Activated CD8-positive, alpha-beta T cell treated with anti-CD3 and anti-CD28 coated beads for 36 hours (primary cell): ENCODE measurements at regions not wholly inside any gene's neighbourhood (a gene's known extent, or its start where the extent isn't known, plus 50 kb on each side); places are given as distances from the start of the nearest gene placed in this dataset.

ENCODE experiments used
- ATAC-seq: fragments of 200-7000 bp; cut with Tn5 transposase; one replicate; pipeline ENCODE4 v1.10.0; 2021; ENCODE audit warnings: mild to moderate bottlenecking, moderate library complexity
- CTCF ChIA-PET: fragments of 350-600 bp; sonication (Branson Sonifier 250); formaldehyde crosslinking; loops from one replicate; lab custom pipeline; 2021; ENCODE audit warnings: antibody characterized with exemption; lab: Charles Lee
- POLR2A ChIA-PET: fragments of 350-600 bp; sonication (Branson Sonifier 250); formaldehyde crosslinking; loops from one replicate; lab custom pipeline; 2021; ENCODE audit warnings: antibody characterized with exemption; lab: Charles Lee
- DNase-seq: peaks from one replicate; pipeline ENCODE4 v3.0.0-alpha.2; 2020
- H3K27ac Mint-ChIP-seq: one replicate; pipeline ENCODE4 v1.8.0; 2021; ENCODE audit warnings: mild to moderate bottlenecking, mixed read lengths
- H3K27me3 Mint-ChIP-seq: one replicate; pipeline ENCODE4 v1.8.0; 2021; ENCODE audit warnings: mixed read lengths
- H3K36me3 Mint-ChIP-seq: one replicate; pipeline ENCODE4 v1.8.0; 2021; ENCODE audit warnings: low read depth, mixed read lengths
- H3K4me1 Mint-ChIP-seq: one replicate; pipeline ENCODE4 v1.8.0; 2021; ENCODE audit warnings: low read depth, mixed read lengths
- H3K4me3 Mint-ChIP-seq: one replicate; pipeline ENCODE4 v1.8.0; 2021; ENCODE audit warnings: mild to moderate bottlenecking, moderate library complexity, mixed read lengths
- H3K9me3 Mint-ChIP-seq: one replicate; pipeline ENCODE4 v1.8.0; 2021; ENCODE audit warnings: mixed read lengths
- intact Hi-C: fragments of 100-400 bp; cut with micrococcal nuclease; formaldehyde crosslinking; loops from one replicate; pipeline ENCODE4 v1.10.0; 2022
- TF ChIP-seq, protein P1 (sequence below): fragments of 200-600 bp; IDR thresholded peaks from one replicate; pipeline ENCODE4 v1.8.0; 2022; ENCODE audit warnings: antibody characterized with exemption, mild to moderate bottlenecking

DNA sequence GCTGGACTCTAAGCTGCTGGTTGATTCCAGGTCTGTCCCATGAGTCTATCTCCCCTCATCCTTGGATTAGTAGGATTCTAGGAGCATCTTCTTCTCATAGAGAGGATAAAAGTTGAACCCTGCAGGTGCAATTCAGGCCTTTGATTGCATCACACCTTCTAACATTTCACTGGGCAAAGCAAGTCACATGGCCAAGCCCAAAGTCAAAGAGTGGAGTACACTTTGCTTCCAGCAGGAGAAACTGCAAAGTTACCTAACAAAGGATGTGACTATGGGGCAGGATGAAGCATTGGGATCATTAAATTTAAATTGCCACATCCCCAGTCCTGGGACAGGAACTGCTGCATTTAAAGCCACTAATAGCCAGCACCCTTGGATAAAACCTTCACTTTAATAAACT lies 51.0 kb upstream of the EGFLAM start:
- ATAC-seq, result no peak
- no peak overlapping the region for H3K4me3 Mint-ChIP-seq
- H3K27ac Mint-ChIP-seq, result no peak overlapping the region
- TF ChIP-seq, protein P1, sequence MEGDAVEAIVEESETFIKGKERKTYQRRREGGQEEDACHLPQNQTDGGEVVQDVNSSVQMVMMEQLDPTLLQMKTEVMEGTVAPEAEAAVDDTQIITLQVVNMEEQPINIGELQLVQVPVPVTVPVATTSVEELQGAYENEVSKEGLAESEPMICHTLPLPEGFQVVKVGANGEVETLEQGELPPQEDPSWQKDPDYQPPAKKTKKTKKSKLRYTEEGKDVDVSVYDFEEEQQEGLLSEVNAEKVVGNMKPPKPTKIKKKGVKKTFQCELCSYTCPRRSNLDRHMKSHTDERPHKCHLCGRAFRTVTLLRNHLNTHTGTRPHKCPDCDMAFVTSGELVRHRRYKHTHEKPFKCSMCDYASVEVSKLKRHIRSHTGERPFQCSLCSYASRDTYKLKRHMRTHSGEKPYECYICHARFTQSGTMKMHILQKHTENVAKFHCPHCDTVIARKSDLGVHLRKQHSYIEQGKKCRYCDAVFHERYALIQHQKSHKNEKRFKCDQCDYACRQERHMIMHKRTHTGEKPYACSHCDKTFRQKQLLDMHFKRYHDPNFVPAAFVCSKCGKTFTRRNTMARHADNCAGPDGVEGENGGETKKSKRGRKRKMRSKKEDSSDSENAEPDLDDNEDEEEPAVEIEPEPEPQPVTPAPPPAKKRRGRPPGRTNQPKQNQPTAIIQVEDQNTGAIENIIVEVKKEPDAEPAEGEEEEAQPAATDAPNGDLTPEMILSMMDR, result no peak
- CTCF ChIA-PET, result interaction anchor here (1.2 kb wide), 1 partner anchor 15 kb away, joined by 3 read pairs; no protein-coding TSS in a partner anchor
- POLR2A ChIA-PET, result interaction anchor here (0.7 kb wide), 1 partner anchor 496 kb away, joined by 3 read pairs; no protein-coding TSS in a partner anchor
- no peak for DNase-seq
- H3K36me3 Mint-ChIP-seq, result no peaks in the 10 kb centered on the region
- H3K9me3 Mint-ChIP-seq, result no peaks in the 10 kb centered on the region
- H3K4me1 Mint-ChIP-seq, result no peaks in the 10 kb centered on the region
- intact Hi-C loops, result no loop called here
- peaks cover 12% of the 10 kb centered on the region for H3K27me3 Mint-ChIP-seq

DNA sequence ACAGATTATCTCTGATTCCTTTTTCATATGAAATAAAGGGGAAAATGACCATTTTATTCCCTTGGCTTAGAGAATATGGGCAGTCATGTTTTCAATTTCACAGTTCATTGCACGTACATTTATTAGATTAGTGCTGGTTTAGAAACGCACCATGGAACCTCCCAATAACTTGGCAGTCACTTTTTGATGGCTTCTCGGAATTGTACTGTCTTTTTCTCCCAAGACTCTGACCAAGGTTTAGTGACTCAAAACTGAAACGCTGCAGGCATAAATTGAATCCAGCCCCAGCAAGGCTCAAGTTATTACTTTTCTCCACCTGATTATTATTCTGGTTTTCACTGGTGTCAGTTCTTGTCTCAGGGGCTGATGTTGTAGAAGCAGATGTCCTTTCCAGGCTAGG lies 55.6 kb upstream of the EGFLAM start:
- Mint-ChIP-seq H3K27ac (no peak overlapping the region), H3K36me3 (no peaks in the 10 kb centered on the region), H3K4me3 (no peak overlapping the region), H3K27me3 (peaks cover 6% of the 10 kb centered on the region), H3K9me3 (no peaks in the 10 kb centered on the region), H3K4me1 (no peaks in the 10 kb centered on the region)
- ChIA-PET POLR2A (no interaction called here), CTCF (no interaction called here)
- DNase-seq (no peak), ATAC-seq (no peak)
- TF ChIP-seq, protein P1, result no peak
- intact Hi-C loops, result no loop called here

DNA sequence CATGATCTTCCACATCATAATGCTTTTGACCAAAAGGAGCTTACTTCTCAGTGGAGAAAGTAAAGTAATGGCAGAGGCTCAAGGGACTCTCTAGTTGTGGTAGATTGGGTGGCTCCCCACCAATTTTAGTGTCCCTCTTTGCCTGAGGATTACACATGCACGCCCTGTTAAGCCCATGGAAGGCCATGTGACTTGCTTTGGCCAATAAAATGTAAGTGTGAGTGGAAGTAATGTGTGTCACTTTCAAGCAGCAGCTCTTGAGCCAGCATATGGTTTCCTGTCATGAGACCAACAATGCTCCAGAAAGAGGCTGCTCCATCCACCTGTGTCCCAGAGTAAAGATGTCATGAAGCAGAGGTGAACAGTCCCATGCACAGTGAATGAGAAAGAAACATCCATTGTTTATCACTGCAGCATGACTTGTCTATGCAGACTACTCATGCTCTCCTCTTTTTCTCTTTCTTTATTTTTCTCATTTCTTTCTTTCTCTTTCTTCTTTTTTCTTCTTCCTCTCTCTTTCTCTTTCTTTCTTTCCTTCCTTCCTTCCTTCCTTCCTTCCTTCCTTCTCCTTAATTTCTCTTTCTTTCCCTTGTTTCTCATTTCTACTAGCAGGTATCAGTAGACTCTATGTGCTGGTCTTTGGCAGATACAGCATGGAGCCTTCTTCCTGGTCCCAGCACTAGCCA lies 57.3 kb upstream of the EGFLAM start:
- DNase-seq (no peak), ATAC-seq (no peak)
- no peak overlapping the region for H3K27ac Mint-ChIP-seq
- POLR2A ChIA-PET, result no interaction called here
- H3K4me1 Mint-ChIP-seq, result no peaks in the 10 kb centered on the region
- H3K36me3 Mint-ChIP-seq, result no peaks in the 10 kb centered on the region
- peaks cover 11% of the 10 kb centered on the region for H3K27me3 Mint-ChIP-seq
- intact Hi-C loops, result no loop called here
- TF ChIP-seq, protein P1, result no peak
- no peak overlapping the region for H3K4me3 Mint-ChIP-seq
- CTCF ChIA-PET, result interaction anchor here (1.1 kb wide), 1 partner anchor 8 kb away, joined by 3 read pairs; no protein-coding TSS in a partner anchor
- H3K9me3 Mint-ChIP-seq, result no peaks in the 10 kb centered on the region

DNA sequence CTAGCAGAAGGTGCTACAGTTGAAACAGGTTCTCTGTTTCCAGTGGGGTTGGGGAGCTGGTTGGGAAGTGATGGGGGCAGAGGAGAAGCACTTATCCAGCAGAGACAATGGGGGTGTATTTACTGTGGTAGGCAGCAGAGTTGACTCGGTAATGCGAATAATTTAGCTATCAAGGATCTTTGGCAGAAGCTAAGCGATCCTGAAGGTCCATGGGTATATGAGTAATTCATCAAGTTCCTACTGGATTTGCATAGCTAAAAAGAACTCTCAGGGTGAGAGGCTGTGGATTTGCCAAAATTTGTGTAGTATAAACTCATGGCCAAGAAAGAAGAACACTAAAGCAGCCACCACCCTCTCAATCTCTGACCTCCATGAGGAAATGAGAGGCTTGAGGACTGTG lies 61.2 kb upstream of the EGFLAM start:
- H3K4me1 Mint-ChIP-seq, result no peaks in the 10 kb centered on the region
- ChIA-PET CTCF (interaction anchor here (0.6 kb wide), 1 partner anchor 361 kb away, joined by 3 read pairs; no protein-coding TSS in a partner anchor), POLR2A (no interaction called here)
- no peaks in the 10 kb centered on the region for H3K9me3 Mint-ChIP-seq
- DNase-seq (no peak), ATAC-seq (no peak)
- H3K36me3 Mint-ChIP-seq, result no peaks in the 10 kb centered on the region
- H3K27me3 Mint-ChIP-seq, result peaks cover 22% of the 10 kb centered on the region
- H3K4me3 Mint-ChIP-seq, result no peak overlapping the region
- intact Hi-C loops, result no loop called here
- no peak overlapping the region for H3K27ac Mint-ChIP-seq
- TF ChIP-seq, protein P1, result no peak

DNA sequence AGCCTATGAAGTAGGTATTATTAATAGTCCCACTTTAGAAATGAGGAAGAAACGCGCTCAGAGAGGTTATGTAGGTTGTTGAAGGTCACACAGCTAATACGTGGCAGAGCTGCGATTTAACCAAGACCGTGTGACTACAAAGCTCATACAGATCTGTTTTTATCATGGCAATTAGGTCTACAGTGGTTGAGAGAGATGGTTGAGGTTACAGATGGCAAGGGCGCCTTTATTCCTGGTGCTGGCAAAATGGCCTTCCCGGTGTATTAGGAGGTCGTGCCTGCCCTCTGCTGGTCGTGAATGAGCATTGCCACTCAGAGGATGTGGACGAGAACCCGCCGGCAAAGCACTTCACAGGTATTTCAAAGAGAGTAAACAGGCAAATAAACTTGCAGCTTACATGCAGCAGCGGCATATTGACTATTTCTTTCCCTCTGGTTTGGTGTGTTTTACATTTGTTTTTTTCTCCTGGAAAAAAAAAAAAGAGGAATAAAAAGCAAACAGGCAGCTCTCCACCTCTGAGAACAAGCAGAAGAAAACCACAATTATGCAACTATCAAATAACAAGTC lies 65.3 kb upstream of the EGFLAM start:
- ChIA-PET CTCF (interaction anchor here (0.6 to 3.2 kb wide), 21 partner anchors 8 to 782 kb away, joined by 3 to 27 read pairs (median 4); no protein-coding TSS in a partner anchor), POLR2A (no interaction called here)
- H3K36me3 Mint-ChIP-seq, result no peaks in the 10 kb centered on the region
- H3K27ac Mint-ChIP-seq, result no peak overlapping the region
- ATAC-seq (peak; percentile 81), DNase-seq (peak; percentile 75)
- TF ChIP-seq, protein P1, result peak; percentile 81
- no peaks in the 10 kb centered on the region for H3K4me1 Mint-ChIP-seq
- H3K27me3 Mint-ChIP-seq, result peaks cover 22% of the 10 kb centered on the region
- H3K4me3 Mint-ChIP-seq, result no peak overlapping the region
- intact Hi-C loops, result loop anchor here (2.0 to 5.0 kb wide), 2 partner anchors 356 to 781 kb away; no protein-coding TSS in a partner anchor
- no peaks in the 10 kb centered on the region for H3K9me3 Mint-ChIP-seq
